ENCODE measurements at regions not wholly inside any gene's neighbourhood (a gene's known extent, or its start where the extent isn't known, plus 50 kb on each side); places are given as distances from the start of the nearest gene placed in this dataset.
"Not testable (repeated sequence)": the region's sequence is repeated elsewhere in the genome, so short reads cannot be mapped to it uniquely, and the experiment has no call there.

DNA sequence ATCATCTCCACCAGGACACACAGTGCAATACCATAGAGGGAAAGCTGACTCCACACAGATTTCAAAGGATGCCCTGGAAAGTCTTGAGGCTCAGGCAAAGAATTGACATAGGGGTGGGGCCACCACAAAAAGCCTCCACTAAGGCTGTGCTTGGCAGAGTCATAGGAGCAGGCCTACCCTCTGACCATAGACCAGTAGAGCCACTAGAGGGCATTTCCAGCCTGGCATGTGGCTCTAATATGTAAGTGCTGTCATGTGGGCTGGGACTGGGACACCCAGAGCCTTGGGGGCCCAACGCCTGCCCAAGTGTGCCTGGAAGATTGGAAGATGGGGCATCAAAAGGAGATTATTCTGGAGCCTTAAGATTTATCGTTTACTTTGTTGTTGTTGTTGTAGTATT lies 726.0 kb downstream of the DNAH5 start:
- no peak for DNase-seq (ENCODE audit: low spot score)

DNA sequence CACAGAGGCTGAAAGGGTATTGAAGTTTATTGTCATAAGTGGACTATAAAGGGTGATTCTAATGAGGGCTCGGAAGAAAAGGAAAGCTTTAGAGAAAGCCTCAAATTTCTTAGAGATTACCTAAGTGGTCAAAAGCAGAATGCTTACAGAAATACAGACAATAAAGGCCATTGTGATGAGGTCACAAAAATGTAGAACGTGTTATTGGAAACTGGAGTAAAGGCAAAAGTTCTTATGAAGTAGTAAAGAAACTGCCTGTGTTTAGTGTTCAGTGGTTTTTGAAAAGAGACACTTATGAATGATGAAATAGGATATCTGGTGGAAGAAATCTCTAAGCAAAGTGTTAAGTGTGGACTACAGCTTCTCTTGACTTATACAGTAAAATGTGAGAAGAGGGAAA lies 726.9 kb downstream of the DNAH5 start:
- DNase-seq (ENCODE audit: low spot score) = no peak

DNA sequence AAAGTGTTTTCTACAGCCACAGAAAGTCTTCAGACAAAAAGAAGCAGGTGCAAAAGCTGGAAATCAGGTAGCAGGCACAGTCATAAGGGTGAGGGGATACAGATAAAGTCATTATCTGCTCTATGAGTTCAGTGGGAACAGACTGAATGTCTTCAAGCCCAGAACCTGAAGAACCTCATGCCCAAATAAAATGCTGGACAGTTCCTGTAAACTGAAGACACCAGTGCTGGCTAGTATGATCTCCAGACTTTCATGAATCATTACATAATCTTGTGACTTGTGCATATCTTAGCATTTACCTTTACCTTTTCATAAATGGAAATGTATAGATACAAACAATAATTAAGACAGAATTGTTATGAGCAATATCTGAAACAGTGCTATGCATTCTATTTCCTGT lies 728.7 kb downstream of the DNAH5 start:
- no peak for DNase-seq (ENCODE audit: low spot score)

DNA sequence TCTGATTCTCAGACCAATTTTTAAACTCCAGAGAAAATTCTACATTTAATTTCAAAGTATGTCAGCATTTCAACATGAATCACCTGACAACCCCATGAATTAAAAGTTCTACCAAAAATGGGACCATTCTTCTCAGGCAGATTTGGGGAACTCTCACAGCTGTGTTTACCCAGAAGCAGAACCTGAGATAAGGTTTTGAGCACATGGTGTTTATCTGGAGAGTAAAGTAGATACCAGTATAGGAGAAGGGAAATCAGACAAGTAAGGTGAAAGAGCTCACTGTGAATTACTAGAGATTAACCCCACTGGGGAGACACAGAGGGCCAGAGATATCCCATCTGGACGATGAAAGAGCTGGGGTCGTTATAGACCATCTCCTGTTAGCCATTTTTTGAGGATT lies 729.1 kb downstream of the DNAH5 start:
- DNase-seq (ENCODE audit: low spot score) = no peak

DNA sequence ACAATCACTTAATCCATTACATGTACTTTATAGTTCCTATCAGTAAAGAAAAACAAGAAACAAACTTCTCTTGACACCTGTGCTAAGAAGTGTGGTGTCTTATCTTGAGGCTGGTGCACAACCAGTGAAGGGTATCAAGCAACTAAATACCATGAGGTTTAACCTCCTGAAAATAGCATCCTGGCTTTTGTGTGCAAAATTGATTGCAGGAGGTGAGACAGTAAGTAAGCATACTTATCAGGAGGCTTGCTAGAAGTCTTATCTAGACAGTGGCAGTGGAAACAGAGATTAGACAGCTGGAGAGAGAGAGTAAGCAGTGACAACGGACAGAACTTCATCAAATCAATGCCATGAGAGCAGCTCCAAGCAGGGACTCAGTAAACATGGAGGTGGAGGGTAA lies 730.3 kb downstream of the DNAH5 start:
- DNase-seq (ENCODE audit: low spot score) = no peak

DNA sequence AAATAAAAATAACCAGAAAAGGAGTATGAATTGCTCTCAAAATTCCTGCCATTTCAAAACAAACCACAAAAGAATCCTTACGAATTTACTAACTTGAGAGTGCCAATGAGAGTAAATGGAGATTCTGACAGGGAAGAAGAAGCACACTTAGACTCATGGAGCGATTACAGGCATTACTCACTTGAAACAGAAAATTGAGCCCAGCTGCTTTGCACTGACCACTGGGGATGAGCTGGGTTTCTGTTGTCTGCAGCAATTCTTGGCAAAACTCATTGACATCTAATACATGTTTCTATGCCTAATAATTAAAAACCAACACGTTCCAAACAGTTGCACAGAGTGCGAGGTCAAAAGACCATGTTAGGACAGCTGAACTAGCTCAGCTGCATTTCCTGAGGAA lies 731.6 kb downstream of the DNAH5 start:
- no peak for DNase-seq (ENCODE audit: low spot score)

DNA sequence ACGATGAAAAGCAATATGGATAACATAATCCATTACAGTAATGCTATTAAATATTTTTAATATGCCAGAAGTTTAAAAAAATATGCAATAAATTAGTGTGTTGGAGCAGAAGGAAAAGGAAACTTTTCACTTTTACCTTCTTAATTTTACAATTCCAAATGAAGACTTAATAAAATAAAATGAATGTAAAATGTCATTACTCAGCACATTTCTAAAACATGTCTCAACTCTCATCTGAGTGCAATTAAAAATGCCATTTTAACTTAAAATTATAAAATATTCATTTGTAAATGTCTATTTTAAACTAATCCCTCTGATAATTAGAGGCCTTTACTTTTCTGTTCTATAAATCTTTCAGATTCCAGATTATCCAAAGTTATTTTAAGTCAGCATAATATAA lies 733.4 kb downstream of the DNAH5 start:
- DNase-seq (ENCODE audit: low spot score) = no peak

DNA sequence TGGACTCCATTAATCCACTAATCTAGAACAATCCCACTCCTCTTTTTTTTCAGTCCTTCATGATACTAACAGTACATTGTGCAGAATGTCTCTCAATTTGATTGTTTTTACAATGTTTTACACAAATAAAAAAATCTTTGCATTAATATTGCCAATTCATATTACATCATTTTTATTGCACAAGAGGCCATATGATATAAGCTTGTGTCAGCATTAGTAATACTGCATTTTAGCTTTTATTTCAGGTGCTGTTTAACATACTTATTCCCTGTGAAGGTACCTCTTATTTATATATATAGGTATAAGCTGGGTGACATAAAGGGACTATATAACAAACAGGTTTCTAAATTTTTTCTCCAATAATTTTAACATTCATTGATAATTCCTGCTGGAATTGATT lies 737.4 kb downstream of the DNAH5 start:
- no peak for DNase-seq (ENCODE audit: low spot score)

DNA sequence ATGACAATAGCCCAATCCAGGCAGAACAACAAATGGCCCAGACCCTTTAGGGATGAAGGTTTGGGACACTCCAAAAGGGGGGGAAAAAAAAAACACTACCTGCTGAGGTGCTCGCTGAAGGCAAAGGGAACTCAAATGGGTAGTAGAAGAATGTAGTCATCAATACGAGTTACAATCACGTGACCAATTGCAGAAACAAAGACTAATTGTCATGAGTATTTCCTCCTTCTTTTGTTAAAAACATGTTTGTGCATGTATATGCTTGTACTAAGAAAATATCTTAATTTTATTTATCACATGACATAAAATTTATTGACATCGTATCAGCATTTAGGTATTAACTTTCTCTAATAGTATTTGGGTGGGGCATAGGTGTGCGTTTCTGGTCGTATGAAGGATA lies 743.5 kb downstream of the DNAH5 start:
- DNase-seq (ENCODE audit: low spot score) = no peak

DNA sequence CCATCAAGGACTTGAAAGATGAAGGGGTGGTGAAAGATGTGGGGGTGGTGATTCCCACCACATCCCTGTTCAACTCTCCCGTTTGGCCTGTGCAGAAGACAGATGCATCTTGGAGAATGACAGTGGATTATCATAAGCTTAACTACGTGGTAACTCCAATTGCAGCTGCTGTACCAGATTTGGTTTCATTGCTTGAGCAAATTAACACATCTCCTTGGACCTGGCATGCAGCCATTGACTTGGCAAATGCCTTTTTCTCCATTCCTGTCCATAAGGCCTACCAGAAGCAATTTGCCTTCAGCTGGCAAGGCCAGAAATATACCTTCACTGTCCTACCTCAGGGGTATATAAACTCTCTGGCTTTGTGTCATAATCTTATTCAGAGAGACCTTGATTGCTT lies 746.3 kb downstream of the DNAH5 start:
- not testable (repeated sequence) for DNase-seq (ENCODE audit: low spot score)

DNA sequence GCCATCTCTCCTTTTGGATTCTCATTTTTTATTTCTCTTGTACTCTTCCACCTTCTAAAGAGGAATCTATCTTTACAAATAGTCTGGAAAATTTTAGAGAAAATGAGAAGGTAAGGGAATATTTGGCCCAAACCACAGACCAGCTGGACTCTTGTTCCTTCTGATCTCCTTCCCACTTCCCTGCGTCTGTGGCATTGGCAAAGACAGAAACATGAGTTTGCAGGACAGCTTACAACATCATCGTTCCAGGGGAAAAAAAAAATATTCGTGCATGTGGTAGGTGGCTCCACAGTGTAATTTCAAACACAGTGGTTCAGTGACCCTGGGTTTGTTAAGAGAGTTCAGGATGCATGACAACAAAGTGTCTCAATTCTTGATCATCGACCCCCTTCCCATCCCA lies 755.0 kb downstream of the DNAH5 start:
- DNase-seq (ENCODE audit: low spot score) = no peak

DNA sequence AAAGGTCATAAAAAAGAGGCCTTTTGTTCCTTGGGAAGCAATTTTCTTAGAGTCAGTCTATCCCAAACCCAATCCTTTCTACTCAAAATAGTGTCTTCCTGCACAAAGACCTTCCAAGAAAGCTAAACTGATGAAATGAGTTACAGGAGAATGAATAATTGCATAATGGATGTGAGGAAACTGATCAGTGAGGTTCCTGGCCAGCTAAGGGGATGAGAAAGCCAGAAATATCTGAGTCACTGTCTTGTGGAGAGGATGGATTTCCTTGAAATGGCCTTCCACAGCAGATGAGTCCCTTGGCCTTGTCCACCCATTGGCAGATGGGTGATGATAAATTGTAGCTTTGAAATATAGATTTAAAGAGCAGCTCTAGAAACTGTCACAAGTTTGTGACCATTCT lies 756.1 kb downstream of the DNAH5 start:
- DNase-seq (ENCODE audit: low spot score) = no peak

DNA sequence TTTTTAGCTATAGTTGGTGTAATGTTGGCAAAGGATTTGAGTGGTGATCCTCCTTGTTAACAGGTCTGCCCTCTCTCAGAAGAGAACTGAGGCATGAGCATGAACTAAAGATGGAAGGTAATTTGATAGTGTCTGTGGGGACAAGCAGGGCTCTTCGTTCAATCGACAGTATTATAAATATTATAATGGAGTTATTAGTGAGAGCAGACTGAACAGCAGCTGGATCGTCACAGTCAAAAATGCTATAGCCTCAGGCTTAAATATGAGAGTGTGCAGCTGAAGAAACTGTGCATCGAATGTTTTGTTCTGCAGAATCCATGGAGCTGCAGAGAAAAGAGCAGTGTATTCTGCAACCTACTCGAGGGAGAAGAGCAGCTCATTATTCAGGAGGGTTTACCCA lies 757.3 kb downstream of the DNAH5 start:
- no peak for DNase-seq (ENCODE audit: low spot score)

DNA sequence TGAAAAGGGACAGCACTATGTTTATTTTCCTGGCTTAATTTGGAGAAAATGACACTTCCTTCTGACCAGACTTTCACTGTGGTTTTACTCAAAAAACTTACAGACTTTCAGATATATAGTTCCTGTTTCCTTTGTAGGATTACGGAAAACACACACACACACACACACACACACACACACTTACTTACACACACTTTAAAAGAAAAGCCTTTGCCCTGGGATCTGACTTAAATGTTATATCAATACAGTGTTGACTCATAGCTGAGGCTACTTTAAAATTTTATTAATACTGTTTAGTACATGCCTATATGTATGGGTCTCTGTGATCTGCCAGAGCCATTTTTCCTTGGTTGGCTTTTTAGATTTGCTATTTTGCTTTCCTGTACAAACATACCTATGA lies 758.3 kb downstream of the DNAH5 start:
- no peak for DNase-seq (ENCODE audit: low spot score)

DNA sequence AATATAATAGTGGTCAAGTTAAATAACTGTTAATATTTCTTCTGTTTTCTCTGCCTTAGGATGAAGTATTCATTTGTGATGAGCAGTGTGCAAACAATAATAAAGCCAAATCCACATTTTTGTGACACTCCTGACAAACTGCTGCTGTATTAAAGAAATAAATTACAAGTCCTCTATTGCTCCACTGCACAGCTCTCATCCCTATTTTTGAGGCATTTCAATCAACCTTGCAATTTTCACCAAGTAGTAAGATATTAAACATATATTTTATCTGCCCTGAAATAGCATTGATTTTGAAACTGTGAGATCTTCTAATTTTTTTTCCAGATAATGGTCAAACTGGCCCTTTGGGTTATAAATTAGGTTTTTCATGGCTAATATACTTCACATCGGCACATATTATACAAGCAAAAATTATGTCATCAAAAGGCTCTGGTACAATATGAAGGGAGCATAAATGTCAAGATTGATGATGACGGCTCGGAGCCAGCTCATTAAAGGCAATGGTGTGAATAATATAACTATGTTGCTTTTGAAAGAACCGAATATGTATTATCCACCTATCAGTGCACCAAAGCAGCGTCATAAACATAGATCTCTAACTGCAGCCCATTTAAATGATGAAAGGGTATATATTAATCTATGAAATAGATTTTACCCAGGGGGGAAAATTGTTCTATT lies 764.9 kb downstream of the DNAH5 start:
- DNase-seq (ENCODE audit: low spot score) = no peak

DNA sequence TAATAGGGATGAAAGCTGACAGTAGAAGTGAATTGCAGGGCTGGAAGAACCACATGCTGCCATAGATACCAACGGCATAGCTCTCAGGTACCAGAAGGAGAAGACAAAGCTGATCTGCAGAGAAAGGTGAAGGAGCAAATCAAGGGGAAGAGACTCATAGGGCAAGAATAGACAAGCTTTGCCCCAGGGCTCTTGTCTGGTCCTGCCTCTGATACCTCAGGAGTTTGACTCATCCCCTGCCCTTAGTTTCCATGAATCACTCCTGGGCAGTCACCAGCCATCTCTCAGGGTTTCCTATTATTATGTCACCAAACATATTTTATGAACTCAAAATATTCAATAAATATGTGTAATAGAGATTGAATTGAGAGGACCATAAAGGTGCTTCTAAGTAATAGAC lies 800.9 kb downstream of the DNAH5 start:
- DNase-seq (ENCODE audit: low spot score) = no peak

DNA sequence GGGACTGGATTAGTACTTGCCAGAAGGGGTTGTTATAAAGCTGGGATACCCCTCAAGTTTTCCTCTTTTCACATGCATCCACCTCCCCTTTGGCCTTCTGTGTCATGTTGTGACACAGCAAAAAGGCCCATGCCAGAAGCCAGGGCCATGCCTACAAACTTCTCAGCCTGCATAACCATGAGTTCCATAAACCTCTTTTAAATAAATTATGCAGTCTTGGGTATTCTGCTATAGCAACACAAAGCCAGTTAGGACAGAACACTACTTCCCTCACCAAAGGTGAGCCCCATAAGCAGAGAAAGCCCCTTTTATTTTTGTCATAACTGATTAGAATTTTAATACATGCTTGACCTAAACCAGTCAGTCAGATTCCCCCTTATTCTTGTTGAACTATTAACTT lies 801.3 kb downstream of the DNAH5 start:
- no peak for DNase-seq (ENCODE audit: low spot score)

DNA sequence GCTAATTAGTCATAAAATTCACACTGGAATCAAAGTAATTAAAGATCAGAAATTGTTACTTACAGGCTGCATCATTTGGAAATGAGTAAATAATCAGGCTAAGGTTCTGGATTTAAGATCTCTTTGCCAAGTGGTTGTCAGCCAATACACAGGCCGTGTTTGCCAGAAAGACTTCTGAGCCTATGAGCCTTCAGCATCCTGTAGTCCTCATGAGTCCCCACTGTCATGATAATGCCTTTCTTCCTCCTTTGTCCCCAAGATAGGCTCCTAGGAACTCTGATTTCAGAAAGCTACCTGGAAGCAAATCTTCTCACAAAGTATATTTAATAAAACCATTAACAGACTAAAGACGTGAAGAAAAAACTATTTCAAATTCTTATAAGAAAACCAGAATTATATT lies 810.5 kb downstream of the DNAH5 start:
- DNase-seq (ENCODE audit: low spot score) = no peak

DNA sequence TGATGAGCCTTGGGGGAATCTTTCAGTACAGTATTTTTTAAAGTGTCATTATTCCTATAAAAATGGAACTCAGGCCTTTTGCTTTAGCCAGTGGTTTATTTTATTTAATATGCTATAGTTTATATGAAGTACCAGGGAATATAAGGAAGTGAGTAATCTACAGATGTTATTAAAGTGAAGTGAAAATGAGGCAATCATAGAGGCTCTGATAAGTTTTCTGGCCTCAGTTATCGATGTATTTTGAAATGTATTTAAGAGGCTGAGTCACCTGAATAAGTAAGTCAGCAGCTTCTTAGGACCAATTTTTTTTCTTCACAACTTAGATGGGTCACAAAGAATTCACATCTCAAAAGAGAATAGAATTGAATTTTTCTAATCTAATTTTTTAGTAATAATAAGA lies 829.0 kb downstream of the DNAH5 start:
- no peak for DNase-seq (ENCODE audit: low spot score)

DNA sequence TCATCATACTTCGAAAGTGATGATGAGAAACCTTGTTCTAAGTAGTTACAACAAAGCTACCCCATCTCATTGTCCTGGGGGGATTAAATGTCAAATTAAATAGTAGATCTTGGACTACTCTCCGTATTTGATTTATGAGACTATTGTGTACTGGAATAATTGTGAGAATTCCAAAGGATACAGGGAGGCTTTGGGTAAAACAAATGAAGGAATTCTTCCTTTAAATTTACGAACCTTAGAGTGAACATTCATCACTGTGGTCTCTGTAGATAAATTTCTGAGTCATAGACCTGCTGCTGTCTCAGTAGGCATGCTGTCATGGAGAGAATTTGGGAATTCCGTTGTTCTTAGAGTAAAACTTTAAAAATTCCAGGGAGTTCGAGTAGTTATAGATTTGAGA lies 836.2 kb downstream of the DNAH5 start:
- DNase-seq (ENCODE audit: low spot score) = no peak

DNA sequence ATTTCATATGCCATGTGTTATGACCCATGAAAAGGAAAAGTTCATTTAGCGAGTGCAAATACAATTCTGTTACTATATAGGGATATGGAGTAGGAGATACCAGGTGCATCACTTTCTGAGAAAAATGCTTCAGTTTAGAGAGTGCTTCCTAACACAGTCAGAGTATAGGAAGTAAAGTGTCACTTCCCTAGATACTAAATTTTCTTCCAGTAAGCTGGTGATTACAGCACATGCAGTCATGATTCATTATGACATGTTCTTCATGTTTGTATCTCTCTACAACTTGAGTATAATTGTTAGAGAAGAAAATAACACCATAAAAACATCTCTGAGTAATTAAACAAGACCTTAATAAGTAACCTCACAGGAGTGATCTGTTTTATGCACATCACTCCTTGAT lies 837.0 kb downstream of the DNAH5 start:
- DNase-seq (ENCODE audit: low spot score) = no peak

DNA sequence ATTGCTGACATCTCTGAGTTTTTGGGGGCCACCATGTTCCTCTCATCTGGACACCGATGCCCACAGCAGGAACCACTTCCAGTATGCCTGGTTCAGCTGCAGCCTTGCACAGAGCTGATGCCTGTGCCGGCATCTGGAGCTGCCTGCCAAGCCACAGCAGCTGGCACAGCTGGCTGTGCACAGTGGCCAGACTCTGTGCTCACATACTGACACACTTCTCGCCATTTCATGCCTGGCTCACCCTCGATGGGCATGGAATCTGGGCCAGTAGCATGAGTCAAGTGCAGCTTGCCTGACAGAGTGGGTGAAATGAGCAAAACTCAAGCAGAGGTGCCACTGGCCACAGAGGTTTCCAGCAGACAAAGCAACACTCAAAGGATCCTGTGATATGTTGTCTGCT lies 863.4 kb downstream of the DNAH5 start:
- DNase-seq (ENCODE audit: low spot score) = no peak

DNA sequence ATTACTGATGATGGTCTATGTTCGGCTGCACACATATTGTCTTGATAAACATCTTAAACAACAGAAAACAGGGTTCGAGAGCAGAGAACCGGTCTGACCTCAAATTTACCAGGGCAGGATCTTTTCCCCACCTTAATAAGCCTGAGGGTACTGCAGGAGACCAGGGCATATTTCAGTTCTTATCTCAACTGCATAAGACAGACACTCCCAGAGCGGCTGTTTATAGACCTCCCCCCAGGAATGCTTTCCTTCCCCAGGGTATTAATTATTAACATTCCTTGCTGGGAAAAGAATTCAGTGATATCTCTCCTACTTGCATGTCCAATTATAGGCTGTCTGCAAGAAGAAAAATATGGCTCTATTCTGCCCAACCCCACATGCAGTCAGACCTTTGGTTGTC lies 871.6 kb downstream of the DNAH5 start:
- DNase-seq (ENCODE audit: low spot score) = not testable (repeated sequence)

DNA sequence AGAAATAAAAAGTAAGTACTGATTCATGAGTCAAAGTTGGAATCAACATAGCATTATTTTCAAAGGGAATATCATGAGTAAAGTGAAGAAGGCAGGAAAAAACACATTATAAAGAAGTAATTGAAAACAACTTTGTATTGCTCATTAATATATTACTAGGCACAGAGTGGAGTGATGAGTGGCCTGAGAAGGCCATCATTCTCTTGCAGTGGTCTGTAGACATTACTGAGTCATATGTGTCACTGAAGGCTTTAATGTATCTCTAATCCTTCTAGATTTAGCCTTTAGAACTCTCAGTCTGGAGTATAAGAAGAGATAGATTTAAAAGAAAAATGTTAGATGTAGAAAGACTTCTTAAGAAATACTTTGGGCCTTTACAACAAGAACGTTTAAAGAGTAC lies 881.4 kb downstream of the DNAH5 start:
- DNase-seq (ENCODE audit: low spot score) = no peak

All from AG20443 (cell line).